Activated CD4-positive, alpha-beta T cell treated with anti-CD3 and anti-CD28 coated beads, Interleukin-2, amount 50 U/mL, for 1 hour (primary cell): ENCODE measurements at regions not wholly inside any gene's neighbourhood (a gene's known extent, or its start where the extent isn't known, plus 50 kb on each side); places are given as distances from the start of the nearest gene placed in this dataset.
"Not testable (repeated sequence)": the region's sequence is repeated elsewhere in the genome, so short reads cannot be mapped to it uniquely, and the experiment has no call there.

Source experiments
- DNase-seq: peaks from one replicate; pipeline ENCODE4 v3.0.0-alpha.2; 2020

DNA sequence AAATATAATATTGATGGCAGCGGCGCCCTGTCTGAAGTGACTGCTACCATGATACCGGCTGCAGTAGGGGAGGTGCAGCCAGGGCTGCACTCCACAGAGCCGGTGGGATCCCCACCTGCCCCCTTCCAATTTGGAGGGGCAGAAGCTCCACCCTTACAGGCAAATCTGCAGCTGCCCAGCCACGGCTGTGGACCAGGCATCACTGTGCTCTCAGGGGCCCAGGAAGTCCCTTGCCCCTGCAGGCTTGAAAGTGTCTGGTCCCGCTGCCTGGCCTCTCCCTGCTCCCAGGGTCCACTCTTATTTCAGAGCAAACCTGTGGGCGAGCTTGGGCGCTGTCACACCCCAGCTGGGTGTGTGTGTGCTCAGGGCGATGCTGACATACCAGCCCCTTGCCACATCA is 172.7 kb upstream of the SMIM30 start:
- DNase-seq: no peak

DNA sequence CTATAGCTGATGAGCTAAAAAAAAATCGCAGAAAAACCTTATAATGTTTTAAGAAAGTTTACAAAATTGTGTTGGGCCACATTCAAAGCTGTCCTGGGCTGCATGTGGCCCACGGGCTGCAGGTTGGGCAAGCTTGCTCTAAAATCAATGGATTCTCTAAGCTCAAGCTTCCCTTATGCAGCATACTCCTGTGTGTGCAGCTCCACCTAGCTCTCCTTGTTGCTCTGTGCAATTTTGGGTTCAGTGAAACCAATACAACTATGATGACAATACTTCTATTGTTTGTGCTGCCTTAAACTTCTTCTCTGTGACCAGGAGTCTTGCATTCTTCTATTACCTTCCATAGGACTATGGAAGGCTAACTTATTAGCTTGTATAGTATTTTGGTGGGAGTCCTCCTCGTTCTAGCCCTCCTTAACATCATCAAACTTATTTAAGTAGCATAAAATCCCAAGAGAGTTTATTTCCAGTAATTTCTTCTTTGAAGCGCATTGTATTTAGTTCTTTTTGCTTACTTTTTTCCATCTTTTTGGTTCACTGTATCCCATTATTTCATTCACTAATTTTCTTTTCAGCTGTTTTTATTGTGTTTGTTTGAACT is 170.9 kb upstream of the SMIM30 start:
- no peak for DNase-seq

DNA sequence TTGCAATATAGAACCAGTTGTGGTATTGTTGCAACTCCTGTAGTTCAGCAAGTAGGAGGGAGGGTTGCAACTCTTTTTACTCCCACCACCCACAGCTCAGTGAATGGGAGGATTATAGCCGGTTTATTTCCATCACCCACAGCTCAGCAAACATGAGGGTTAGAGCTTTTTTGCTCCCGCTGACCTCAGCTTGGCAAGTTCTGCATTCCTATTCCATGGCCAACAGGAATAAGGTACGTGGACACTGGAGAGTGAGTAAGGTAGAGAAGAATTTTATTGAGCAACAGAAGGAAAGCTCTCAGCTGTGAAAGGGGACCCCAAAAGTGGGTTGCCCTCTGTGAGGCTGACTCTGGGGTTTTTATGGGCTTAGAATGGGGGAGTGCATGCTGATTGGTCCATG is 167.1 kb upstream of the SMIM30 start:
- no peak for DNase-seq

DNA sequence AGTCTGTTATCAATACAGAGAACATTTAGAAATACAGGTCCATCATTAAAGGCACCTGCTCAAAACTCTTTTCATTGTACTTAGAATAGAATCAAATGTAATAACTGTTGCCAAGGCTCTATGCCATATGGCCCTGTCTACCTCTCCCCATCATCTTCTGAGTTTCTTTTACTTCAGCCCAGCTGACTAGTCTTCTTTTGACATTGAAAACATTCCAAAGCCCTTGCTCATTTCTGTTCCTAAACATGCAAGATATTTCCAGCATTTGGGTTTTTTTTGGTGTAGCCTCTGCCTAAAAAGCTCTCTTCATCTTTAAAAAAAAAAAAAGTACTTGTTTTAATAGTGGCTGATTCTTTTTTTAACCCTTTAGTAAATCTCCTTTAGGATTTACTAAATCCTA is 165.5 kb upstream of the SMIM30 start:
- no peak for DNase-seq

DNA sequence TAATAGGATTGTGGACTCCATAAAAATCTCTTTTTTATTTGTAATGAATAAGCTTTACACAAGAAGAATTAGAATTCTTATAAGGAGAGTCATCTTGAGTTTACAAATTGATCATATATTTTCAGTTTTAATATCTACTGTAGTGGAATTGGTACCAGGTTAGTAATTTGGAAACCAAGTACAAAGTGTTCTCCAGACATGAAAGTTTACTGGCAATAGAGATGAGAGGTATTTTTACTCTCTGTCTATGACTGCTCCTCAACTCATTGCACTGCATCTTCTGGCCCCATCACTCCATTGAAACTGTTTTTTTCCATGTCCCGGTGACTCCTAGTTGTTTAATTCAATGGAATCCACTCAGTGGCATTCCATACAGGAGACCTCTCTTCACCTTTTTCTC is 164.5 kb upstream of the SMIM30 start:
- no peak for DNase-seq

DNA sequence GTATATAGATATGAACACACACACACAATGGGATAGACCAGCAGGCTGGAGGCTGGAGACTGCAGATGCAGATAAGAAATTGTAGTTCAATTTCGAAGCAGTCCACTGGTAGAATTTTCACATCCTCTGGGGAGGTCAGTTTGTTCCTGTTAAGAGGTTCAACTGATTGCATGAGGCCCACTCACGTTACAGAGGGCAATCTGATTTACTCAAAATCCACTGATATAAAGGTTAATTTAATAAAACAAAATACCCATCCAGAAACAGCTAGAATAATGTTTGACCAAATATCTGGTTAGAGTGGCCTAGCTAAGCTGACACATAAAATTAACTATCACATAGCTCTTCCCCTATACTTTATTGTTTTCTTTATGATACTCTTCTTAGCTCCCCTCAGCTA is 162.9 kb upstream of the SMIM30 start:
- no peak for DNase-seq

DNA sequence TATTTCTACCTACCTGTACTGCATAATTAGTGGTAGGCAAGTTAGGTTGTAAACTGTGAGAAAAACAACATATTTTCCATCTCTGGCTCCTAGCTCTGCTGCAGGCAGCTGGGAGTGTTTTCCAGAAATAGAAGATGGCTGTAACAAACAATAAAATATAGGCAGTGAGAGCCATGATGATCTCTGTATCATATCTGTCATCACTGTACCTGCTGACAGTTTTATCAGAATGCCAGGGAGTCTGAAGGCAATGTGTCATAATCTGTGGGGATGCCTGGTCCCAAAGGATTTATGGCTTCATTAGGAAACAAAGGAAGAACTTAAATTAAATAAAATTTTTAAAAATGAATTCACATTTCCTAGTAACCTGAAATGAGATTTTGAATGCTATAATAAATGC is 160.9 kb upstream of the SMIM30 start:
- DNase-seq: no peak

DNA sequence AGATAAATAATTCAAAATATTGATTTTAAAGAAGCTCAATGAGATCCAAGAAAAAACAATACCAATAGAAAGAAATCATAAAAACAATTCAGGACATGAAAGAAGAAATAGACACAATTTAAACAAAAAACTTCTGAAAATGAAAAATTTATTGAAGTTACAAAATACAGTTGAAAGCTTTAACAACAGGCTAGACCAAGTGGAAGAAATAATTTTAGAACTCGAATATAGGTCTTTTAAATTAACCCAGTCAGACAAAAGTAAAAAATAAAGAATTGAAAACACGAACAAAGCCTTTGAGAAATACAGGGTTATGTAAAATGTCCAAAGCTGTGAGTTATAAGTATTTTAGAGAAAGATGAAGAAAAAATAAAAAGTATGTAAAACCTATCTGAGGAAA is 152.4 kb upstream of the SMIM30 start:
- DNase-seq: no peak

DNA sequence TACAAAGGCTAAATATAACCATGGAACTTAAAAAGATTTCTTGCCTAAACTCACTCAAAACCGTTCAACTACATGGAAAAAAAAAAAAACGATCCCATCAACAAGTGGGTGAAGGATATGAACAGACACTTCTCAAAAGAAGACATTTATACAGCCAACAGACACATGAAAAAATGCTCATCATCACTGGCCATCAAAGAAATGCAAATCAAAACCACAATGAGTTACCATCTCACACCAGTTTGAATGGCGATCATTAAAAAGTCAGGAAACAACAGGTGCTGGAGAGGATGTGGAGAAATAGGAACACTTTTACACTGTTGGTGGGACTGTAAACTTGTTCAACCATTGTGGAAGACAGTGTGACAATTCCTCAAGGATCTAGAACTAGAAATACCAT is 151.2 kb upstream of the SMIM30 start:
- not testable (repeated sequence) for DNase-seq

DNA sequence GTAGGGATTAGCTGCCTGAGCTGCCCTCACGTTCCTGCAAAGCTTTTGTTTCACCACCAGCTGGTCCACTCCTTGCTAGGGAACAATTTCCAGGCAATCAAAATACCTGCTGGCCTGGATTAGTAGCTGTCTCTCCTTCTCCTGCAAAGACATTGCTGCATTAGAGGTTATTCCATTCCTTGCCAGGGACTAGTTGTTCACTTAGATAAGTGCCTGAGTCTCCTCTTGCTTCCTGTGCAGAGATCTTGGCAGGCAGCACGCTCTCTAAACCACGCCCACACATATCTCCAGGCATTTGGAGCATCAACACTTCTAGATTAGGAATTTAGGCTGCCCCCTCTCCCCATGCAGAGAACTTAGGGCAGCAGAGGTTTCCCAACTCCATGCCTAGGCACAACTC is 150.4 kb upstream of the SMIM30 start:
- DNase-seq: no peak

DNA sequence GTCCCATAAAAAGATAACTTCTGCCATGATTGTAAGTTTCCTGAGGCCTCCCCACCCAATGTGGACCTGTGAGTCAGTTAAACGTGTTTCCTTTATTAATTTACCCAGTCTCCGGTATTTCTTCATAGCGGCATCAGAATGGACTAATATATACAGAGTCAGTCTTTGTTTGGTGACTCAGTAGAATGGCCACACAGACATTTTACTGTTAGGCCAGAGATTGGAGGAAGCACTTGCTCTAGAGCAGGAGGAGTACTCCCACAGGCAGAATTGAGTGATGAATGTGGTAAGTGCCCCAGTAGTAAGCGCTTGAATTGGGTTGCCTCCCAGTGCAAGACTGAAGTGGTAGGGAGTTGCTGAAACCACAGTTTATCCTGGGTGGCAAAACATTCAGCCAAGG is 149.5 kb upstream of the SMIM30 start:
- DNase-seq: no peak

DNA sequence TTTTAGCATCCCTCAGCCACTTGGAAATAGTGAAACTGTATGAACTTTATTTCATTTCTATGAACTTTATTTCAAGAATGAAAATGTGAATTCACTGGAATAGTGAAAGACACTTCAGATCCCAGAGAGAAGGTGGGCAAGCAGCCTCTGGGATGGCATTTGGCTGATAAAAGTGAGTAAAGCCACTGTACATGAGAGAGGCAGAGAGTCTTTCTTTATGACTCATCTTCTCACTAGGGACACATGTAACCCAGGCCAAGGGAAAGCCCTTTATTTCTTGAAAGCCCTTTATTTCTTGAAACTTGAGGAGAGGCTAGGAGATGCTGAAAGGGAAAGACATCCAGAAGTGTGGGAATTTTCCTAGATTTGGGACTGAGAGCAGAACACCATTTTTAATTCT is 148.9 kb upstream of the SMIM30 start:
- DNase-seq: no peak

DNA sequence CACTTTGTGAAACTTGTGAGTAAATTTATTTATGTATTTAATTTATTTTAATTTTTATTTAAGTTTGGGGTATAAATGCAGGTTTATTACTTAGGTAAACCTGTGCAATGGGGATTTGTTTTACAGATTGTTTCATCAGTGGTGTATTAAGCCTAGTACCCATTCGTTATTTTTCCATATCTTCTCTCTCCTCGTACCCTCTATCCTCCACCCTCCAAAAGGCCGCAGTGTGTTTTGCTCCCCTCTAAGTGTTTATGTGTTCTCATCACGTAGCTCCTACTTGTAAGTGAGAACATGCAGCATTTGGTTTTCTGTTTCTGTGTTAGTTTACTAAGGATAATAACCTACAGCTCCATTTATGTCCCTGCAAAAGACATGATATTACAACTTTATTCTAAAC is 145.4 kb upstream of the SMIM30 start:
- no peak for DNase-seq

DNA sequence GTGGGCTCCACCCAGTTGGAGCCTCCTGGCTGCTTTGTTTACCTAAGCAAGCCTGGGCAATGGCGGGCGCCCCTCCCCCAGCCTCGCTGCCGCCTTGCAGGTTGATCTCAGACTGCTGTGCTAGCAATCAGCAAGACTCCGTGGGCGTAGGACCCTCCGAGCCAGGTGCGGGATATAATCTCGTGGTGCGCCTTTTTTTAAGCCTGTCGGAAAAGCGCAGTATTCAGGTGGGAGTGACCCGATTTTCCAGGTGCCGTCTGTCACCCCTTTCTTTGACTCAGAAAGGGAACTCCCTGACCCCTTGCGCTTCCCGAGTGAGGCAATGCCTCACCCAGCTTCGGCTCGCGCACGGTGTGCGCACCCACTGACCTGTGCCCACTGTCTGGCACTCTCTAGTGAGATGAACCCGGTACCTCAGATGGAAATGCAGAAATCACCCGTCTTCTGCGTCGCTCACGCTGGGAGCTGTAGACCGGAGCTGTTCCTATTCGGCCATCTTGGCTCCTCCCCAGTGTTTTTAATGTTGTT is 144.9 kb upstream of the SMIM30 start:
- not testable (repeated sequence) for DNase-seq

DNA sequence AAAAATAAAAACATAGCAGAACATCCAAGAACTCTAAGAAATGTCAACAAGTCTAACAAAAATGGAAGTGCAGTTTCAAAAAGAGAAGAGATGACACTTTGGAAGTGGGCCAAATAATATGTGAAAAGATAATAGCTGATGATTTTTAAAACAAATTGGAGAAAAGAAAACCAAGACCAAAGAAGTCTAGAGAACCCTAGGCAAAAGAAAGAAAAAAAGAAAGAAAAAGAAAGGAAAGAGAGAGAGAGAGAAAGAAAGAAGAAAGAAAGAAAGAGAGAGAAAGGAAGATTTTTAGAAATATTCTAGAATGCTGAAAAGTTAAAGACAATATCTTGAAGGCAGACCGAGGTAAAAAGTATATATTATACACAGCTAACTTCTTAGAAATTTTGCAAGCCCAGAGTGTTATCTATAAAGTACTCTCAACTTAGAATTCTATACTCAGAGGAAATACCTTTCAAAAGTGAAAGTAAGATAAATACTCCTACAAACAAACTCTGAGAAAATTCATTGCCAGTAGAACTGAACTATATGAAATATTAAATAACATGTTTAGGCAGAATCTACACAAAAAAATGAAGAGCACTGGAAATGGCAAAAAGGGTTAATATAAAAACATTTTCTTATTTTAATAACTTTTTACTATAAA is 138.7 kb upstream of the SMIM30 start:
- DNase-seq: no peak

DNA sequence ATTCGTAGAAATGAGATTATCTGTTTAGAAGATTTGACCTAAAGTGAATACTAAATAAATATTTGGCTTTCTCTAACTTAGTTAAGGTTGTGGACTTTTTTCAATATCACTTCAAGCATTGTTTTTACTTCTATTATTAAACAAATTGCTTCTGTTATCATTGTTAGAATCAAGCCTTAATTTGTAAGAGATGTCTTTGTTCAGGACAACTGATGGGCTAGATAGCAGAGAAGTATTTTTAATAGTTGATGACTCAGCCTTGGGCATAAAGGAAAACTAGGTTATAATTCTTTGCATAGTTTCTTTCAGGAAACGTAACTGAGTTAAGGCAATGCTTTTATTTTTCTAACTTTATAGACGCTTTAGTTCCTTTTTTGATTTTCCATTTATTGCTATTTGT is 128.8 kb upstream of the SMIM30 start:
- DNase-seq: no peak

DNA sequence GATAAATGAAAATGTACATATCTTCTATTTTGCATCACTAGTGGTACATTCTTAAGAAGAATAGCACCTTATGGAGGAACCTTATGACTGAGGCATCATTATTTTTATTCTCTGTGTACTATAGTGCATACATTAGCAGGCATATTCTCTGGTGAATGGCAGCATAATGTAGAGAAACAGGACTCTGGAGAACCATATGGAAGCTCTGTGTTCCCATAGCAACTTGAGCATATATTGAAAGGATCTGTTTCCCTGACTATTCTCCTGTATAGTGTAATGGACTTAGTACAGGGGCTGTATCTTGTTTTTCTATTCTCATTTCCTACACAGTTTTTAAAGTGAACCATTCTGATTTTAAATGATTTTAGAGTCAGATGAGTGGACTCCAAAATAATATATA is 128.4 kb upstream of the SMIM30 start:
- no peak for DNase-seq

DNA sequence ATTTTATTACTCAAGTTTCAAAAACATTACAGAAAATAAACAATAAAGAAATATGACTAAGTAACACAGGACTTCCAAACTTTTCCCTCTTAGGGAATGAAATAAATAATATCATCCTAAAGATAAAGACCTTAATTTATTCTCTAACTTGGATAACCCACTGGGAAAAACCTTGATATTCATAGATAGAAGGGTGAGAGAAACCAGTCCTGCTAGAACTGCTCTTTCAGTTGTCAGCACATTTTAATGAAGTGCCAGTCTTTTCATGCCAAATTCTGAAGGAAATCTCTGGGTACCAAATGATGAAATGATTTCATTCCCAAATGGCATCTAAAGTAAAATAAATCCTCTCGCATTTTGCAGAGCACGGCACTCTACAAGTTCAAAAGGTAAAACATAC is 114.5 kb upstream of the SMIM30 start:
- DNase-seq: no peak

DNA sequence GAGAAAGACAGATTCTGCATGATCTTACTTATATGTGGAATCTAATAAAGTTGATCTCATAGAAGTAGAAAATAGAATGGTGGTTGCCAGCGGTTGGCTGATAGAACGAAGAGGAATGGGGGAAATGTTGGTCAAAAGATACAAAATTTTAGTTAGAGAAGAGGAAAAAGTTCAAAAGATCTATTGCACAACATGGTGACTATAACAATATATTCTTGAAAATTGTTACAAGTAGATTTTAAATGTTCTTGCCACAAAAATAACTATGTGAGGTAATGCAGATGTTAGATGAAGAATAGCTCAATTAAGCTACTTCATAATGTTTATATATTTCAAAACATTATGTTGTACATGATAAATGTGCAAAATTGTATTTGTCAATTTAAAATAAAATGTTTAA is 112.3 kb upstream of the SMIM30 start:
- no peak for DNase-seq

DNA sequence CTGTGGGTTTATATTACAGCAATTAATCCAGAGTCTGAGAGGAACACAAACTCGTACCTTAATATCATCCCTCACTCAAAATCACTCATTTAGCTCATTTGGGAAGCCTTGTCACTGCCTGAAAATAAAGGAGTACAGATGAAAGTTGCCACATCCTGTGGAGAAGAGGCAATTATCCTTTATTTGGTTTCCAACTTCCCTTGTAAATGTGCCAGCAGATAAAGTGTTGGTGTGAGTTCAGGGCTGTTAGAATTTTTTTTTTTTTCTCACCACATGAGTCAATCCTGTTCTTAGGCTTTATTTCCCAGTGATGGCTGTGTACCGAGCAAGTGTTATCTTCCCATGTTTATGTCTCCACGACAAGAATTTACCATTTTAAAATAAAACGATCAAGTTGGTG is 99.0 kb upstream of the SMIM30 start:
- no peak for DNase-seq

DNA sequence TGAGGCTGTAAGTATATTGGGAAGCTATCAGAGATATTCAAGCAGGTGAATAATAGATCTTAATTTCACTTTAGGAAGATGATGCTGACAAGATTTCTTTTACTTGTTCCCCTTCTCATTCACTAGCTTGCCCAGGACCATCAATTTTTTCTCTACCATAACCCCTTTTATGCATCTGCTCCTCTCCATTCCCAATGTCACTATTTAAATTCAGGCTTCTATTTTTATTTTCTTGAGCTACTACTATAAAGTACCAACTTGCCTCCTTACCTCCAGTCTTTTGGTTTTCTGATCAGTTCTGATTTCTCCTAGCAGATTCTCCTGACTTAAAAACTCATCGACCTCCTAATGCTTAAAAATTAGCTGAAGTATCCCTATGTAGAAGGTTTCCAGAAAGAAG is 97.7 kb upstream of the SMIM30 start:
- DNase-seq: no peak

DNA sequence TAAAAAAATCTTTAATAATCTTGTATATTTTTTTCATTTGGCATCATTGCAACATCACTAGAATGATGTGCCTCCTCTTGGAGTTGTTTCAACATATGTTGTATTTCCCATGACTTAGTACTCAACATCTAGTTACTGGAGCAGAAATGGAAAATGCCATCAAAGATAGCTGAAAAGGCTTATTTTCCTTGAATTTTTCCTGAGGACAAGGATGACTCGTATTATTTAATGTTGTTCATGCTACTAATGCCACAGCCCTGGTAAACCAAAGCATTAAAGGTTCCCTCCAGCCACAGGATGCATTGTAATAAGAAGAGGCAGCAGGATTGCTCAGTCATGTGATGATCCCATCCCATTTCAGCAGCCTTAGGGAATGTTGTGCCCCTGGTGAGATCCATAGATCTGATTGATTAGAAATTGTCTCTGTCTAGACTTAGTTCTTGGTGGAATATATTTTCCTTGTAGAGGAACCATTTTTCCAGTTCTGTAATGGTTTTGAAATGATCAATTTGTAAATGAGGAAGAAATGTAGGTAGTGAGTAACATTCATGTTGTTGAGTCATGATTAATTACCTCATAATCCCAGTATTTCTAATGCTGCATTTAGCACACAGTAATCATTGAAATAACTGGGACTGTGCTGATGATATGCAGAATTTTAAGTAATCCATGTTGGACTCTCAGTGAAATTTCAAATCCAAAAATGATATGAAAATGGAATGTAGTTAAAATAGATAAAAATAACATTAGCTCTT is 91.3 kb upstream of the SMIM30 start:
- no peak for DNase-seq

DNA sequence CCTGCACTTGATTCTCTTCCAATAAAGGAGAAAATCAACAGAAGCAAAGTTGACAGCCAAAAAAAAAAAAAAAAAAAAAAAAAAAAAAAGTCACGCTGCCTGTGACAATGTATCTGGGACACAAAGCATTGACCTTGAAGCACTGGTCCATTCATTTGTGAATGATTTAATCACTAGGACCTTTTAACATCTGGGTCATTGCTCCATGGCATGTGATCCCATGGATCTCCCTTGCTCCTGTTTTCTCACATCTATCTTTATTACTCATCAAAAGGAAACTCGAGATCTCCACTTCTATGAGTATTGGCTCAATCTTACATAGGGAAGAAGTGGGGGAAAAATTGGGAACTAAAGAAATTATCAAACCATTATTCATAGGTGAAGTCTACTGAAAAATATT is 89.6 kb upstream of the SMIM30 start:
- DNase-seq: no peak

DNA sequence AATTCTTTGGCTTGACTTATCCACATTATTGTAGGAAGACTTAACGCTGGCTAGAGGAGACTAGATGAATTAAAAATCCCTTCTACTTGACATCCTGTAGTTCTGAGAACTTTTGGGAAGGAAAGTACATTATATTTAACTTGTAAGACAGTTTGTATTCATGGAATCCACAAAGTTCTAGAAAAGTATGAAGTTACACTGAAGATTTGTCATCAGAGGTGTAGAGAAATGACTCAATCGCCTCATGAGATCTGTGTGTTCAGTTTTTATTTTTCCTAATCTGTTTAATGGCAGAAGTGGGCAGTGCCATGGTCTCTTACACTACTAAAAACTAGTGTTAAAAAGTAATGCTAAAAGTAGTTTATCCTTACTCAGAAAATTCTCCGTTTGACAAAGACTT is 89.1 kb upstream of the SMIM30 start:
- no peak for DNase-seq
